ENCODE measurements at regions not wholly inside any gene's neighbourhood (a gene's known extent, or its start where the extent isn't known, plus 50 kb on each side); places are given as distances from the start of the nearest gene placed in this dataset.

- H3K36me3 ChIP-seq (ENCODE audit: control insufficient read depth, insufficient read depth, low read length): no peaks in the 10 kb centered on the region
- peaks cover 39% of the 10 kb centered on the region for H3K4me1 ChIP-seq (ENCODE audit: control insufficient read depth, insufficient read depth, low read length, poor library complexity, severe bottlenecking)
- H3K9me3 ChIP-seq (ENCODE audit: control insufficient read depth, low read length): no peaks in the 10 kb centered on the region
- no peak overlapping the region for H3K4me3 ChIP-seq (ENCODE audit: insufficient read depth, low read depth, low read length, poor library complexity, severe bottlenecking)
- H3K27me3 ChIP-seq (replicated peaks; ENCODE audit: control insufficient read depth, insufficient read depth, low read length, poor library complexity, severe bottlenecking): no peaks in the 10 kb centered on the region
- no peak for DNase-seq
- H3K27ac ChIP-seq (ENCODE audit: insufficient read depth, low read length, poor library complexity, severe bottlenecking): peak overlapping the region; percentile 27
These were observed 223.1 kb downstream of the BCAS1 start for GRCh38 chr20:53847139-53847836.

- Histone ChIP-seq H3K4me1 (ENCODE audit: control insufficient read depth, insufficient read depth, low read length, poor library complexity, severe bottlenecking) (peaks cover 39% of the 10 kb centered on the region), H3K36me3 (ENCODE audit: control insufficient read depth, insufficient read depth, low read length) (no peaks in the 10 kb centered on the region), H3K9me3 (ENCODE audit: control insufficient read depth, low read length) (no peaks in the 10 kb centered on the region), H3K27ac (ENCODE audit: insufficient read depth, low read length, poor library complexity, severe bottlenecking) (no peak overlapping the region), H3K27me3 (replicated peaks; ENCODE audit: control insufficient read depth, insufficient read depth, low read length, poor library complexity, severe bottlenecking) (no peaks in the 10 kb centered on the region), H3K4me3 (ENCODE audit: insufficient read depth, low read depth, low read length, poor library complexity, severe bottlenecking) (no peak overlapping the region)
- DNase-seq: no peak
These were observed 223.8 kb downstream of the BCAS1 start for GRCh38 chr20:53846640-53847039.

GRCh38 chr20:53845980-53846379 lies 224.4 kb downstream of the BCAS1 start:
- H3K27ac ChIP-seq (ENCODE audit: insufficient read depth, low read length, poor library complexity, severe bottlenecking): no peak overlapping the region
- H3K4me1 ChIP-seq (ENCODE audit: control insufficient read depth, insufficient read depth, low read length, poor library complexity, severe bottlenecking): peaks cover 39% of the 10 kb centered on the region
- no peak overlapping the region for H3K4me3 ChIP-seq (ENCODE audit: insufficient read depth, low read depth, low read length, poor library complexity, severe bottlenecking)
- DNase-seq: no peak
- H3K9me3 ChIP-seq (ENCODE audit: control insufficient read depth, low read length): no peaks in the 10 kb centered on the region
- H3K27me3 ChIP-seq (replicated peaks; ENCODE audit: control insufficient read depth, insufficient read depth, low read length, poor library complexity, severe bottlenecking): no peaks in the 10 kb centered on the region
- H3K36me3 ChIP-seq (ENCODE audit: control insufficient read depth, insufficient read depth, low read length): no peaks in the 10 kb centered on the region

GRCh38 chr20:53844259-53844658 lies 226.1 kb downstream of the BCAS1 start:
- Histone ChIP-seq H3K27ac (ENCODE audit: insufficient read depth, low read length, poor library complexity, severe bottlenecking) (no peak overlapping the region), H3K36me3 (ENCODE audit: control insufficient read depth, insufficient read depth, low read length) (no peaks in the 10 kb centered on the region), H3K9me3 (ENCODE audit: control insufficient read depth, low read length) (no peaks in the 10 kb centered on the region), H3K4me3 (ENCODE audit: insufficient read depth, low read depth, low read length, poor library complexity, severe bottlenecking) (no peak overlapping the region), H3K27me3 (replicated peaks; ENCODE audit: control insufficient read depth, insufficient read depth, low read length, poor library complexity, severe bottlenecking) (no peaks in the 10 kb centered on the region), H3K4me1 (ENCODE audit: control insufficient read depth, insufficient read depth, low read length, poor library complexity, severe bottlenecking) (peaks cover 47% of the 10 kb centered on the region)
- no peak for DNase-seq

GRCh38 chr20:53843645-53844044 lies 226.7 kb downstream of the BCAS1 start:
- Histone ChIP-seq H3K4me3 (ENCODE audit: insufficient read depth, low read depth, low read length, poor library complexity, severe bottlenecking) (no peak overlapping the region), H3K9me3 (ENCODE audit: control insufficient read depth, low read length) (no peaks in the 10 kb centered on the region), H3K4me1 (ENCODE audit: control insufficient read depth, insufficient read depth, low read length, poor library complexity, severe bottlenecking) (peaks cover 51% of the 10 kb centered on the region), H3K27ac (ENCODE audit: insufficient read depth, low read length, poor library complexity, severe bottlenecking) (no peak overlapping the region), H3K36me3 (ENCODE audit: control insufficient read depth, insufficient read depth, low read length) (no peaks in the 10 kb centered on the region), H3K27me3 (replicated peaks; ENCODE audit: control insufficient read depth, insufficient read depth, low read length, poor library complexity, severe bottlenecking) (no peaks in the 10 kb centered on the region)
- DNase-seq: no peak

- Histone ChIP-seq H3K4me3 (ENCODE audit: insufficient read depth, low read depth, low read length, poor library complexity, severe bottlenecking) (no peak overlapping the region), H3K27me3 (replicated peaks; ENCODE audit: control insufficient read depth, insufficient read depth, low read length, poor library complexity, severe bottlenecking) (no peaks in the 10 kb centered on the region), H3K9me3 (ENCODE audit: control insufficient read depth, low read length) (no peaks in the 10 kb centered on the region), H3K36me3 (ENCODE audit: control insufficient read depth, insufficient read depth, low read length) (no peaks in the 10 kb centered on the region), H3K4me1 (ENCODE audit: control insufficient read depth, insufficient read depth, low read length, poor library complexity, severe bottlenecking) (peaks cover 48% of the 10 kb centered on the region), H3K27ac (ENCODE audit: insufficient read depth, low read length, poor library complexity, severe bottlenecking) (peak overlapping the region; percentile 44)
- peak in 2 of 3 donors; percentile 2 to 8 for DNase-seq
These were observed 227.9 kb downstream of the BCAS1 start for GRCh38 chr20:53842301-53843099.

GRCh38 chr20:53841741-53842140 lies 228.7 kb downstream of the BCAS1 start:
- Histone ChIP-seq H3K27ac (ENCODE audit: insufficient read depth, low read length, poor library complexity, severe bottlenecking) (peak overlapping the region; percentile 18), H3K36me3 (ENCODE audit: control insufficient read depth, insufficient read depth, low read length) (no peaks in the 10 kb centered on the region), H3K9me3 (ENCODE audit: control insufficient read depth, low read length) (no peaks in the 10 kb centered on the region), H3K4me1 (ENCODE audit: control insufficient read depth, insufficient read depth, low read length, poor library complexity, severe bottlenecking) (peaks cover 40% of the 10 kb centered on the region), H3K27me3 (replicated peaks; ENCODE audit: control insufficient read depth, insufficient read depth, low read length, poor library complexity, severe bottlenecking) (no peaks in the 10 kb centered on the region), H3K4me3 (ENCODE audit: insufficient read depth, low read depth, low read length, poor library complexity, severe bottlenecking) (no peak overlapping the region)
- no peak for DNase-seq

- Histone ChIP-seq H3K27me3 (replicated peaks; ENCODE audit: control insufficient read depth, insufficient read depth, low read length, poor library complexity, severe bottlenecking) (no peaks in the 10 kb centered on the region), H3K4me1 (ENCODE audit: control insufficient read depth, insufficient read depth, low read length, poor library complexity, severe bottlenecking) (peaks cover 37% of the 10 kb centered on the region), H3K27ac (ENCODE audit: insufficient read depth, low read length, poor library complexity, severe bottlenecking) (peak overlapping the region; percentile 48), H3K36me3 (ENCODE audit: control insufficient read depth, insufficient read depth, low read length) (no peaks in the 10 kb centered on the region), H3K9me3 (ENCODE audit: control insufficient read depth, low read length) (no peaks in the 10 kb centered on the region), H3K4me3 (ENCODE audit: insufficient read depth, low read depth, low read length, poor library complexity, severe bottlenecking) (no peak overlapping the region)
- DNase-seq: no peak
These were observed 229.9 kb downstream of the BCAS1 start for GRCh38 chr20:53840532-53840931.

GRCh38 chr20:53839423-53840176 lies 230.8 kb downstream of the BCAS1 start:
- Histone ChIP-seq H3K4me3 (ENCODE audit: insufficient read depth, low read depth, low read length, poor library complexity, severe bottlenecking) (no peak overlapping the region), H3K27ac (ENCODE audit: insufficient read depth, low read length, poor library complexity, severe bottlenecking) (peak overlapping the region; percentile 48), H3K9me3 (ENCODE audit: control insufficient read depth, low read length) (no peaks in the 10 kb centered on the region), H3K27me3 (replicated peaks; ENCODE audit: control insufficient read depth, insufficient read depth, low read length, poor library complexity, severe bottlenecking) (no peaks in the 10 kb centered on the region), H3K36me3 (ENCODE audit: control insufficient read depth, insufficient read depth, low read length) (no peaks in the 10 kb centered on the region), H3K4me1 (ENCODE audit: control insufficient read depth, insufficient read depth, low read length, poor library complexity, severe bottlenecking) (peaks cover 38% of the 10 kb centered on the region)
- DNase-seq: peak; percentile 34 to 42 (median 39)
